ENCODE measurements at regions not wholly inside any gene's neighbourhood (a gene's known extent, or its start where the extent isn't known, plus 50 kb on each side); places are given as distances from the start of the nearest gene placed in this dataset.

- Histone ChIP-seq H3K9me2 (replicated peaks; ENCODE audit: control insufficient read depth, low read length) (no peaks in the 10 kb centered on the region), H3F3A (ENCODE audit: control insufficient read depth, insufficient read depth) (no peaks in the 10 kb centered on the region), H4K20me1 (ENCODE audit: control insufficient read depth, insufficient read depth, low read depth, low read length) (no peaks in the 10 kb centered on the region)
These were observed 146.4 kb upstream of the NOCT start for GRCh38 chr4:138869165-138869564.

GRCh38 chr4:138868562-138868961 lies 147.0 kb upstream of the NOCT start:
- Histone ChIP-seq H3K27ac (ENCODE audit: low read depth, low read length) (no peak overlapping the region), H3K27me3 (ENCODE audit: control insufficient read depth, low read length) (no peaks in the 10 kb centered on the region), H3K4me3 (ENCODE audit: low read length) (no peak overlapping the region), H3K4me1 (ENCODE audit: control insufficient read depth, low read length) (no peaks in the 10 kb centered on the region), H4K20me1 (ENCODE audit: control insufficient read depth, insufficient read depth, low read depth, low read length) (no peaks in the 10 kb centered on the region), H3K9me2 (replicated peaks; ENCODE audit: control insufficient read depth, low read length) (no peaks in the 10 kb centered on the region), H3K4me2 (ENCODE audit: low read length) (no peak overlapping the region), H3K79me2 (ENCODE audit: control insufficient read depth, low read length) (no peaks in the 10 kb centered on the region), H3K9me3 (ENCODE audit: control insufficient read depth, insufficient read depth, low read length) (no peaks in the 10 kb centered on the region), H3K36me3 (ENCODE audit: control insufficient read depth, low read length) (no peaks in the 10 kb centered on the region), H3F3A (ENCODE audit: control insufficient read depth, insufficient read depth) (no peaks in the 10 kb centered on the region)
- no peak for TF ChIP-seq CTCF (IDR thresholded peaks at IDR 0.05; ENCODE audit: low read depth, low read length, poor library complexity, severe bottlenecking)
- TF ChIP-seq EZH2phosphoT487 (IDR thresholded peaks at IDR 0.05; ENCODE audit: borderline replicate concordance, low read length), result no peak

More at GRCh38 chr4:138869165-138869564, 146.4 kb upstream of the NOCT start:
- no peaks in the 10 kb centered on the region for H3K9me3 ChIP-seq (ENCODE audit: control insufficient read depth, insufficient read depth, low read length)
- H3K4me3 ChIP-seq (ENCODE audit: low read length), result no peak overlapping the region
- no peak overlapping the region for H3K27ac ChIP-seq (ENCODE audit: low read depth, low read length)
- H3K79me2 ChIP-seq (ENCODE audit: control insufficient read depth, low read length), result no peaks in the 10 kb centered on the region
- no peak overlapping the region for H3K4me2 ChIP-seq (ENCODE audit: low read length)
- TF ChIP-seq CTCF (IDR thresholded peaks at IDR 0.05; ENCODE audit: low read depth, low read length, poor library complexity, severe bottlenecking) (no peak), EZH2phosphoT487 (IDR thresholded peaks at IDR 0.05; ENCODE audit: borderline replicate concordance, low read length) (no peak)
- no peaks in the 10 kb centered on the region for H3K4me1 ChIP-seq (ENCODE audit: control insufficient read depth, low read length)
- no peaks in the 10 kb centered on the region for H3K27me3 ChIP-seq (ENCODE audit: control insufficient read depth, low read length)
- no peaks in the 10 kb centered on the region for H3K36me3 ChIP-seq (ENCODE audit: control insufficient read depth, low read length)

- Histone ChIP-seq H3F3A (ENCODE audit: control insufficient read depth, insufficient read depth) (no peaks in the 10 kb centered on the region), H3K27me3 (ENCODE audit: control insufficient read depth, low read length) (no peaks in the 10 kb centered on the region), H3K27ac (ENCODE audit: low read depth, low read length) (no peak overlapping the region), H3K4me3 (ENCODE audit: low read length) (no peak overlapping the region), H4K20me1 (ENCODE audit: control insufficient read depth, insufficient read depth, low read depth, low read length) (no peaks in the 10 kb centered on the region), H3K9me2 (replicated peaks; ENCODE audit: control insufficient read depth, low read length) (no peaks in the 10 kb centered on the region), H3K36me3 (ENCODE audit: control insufficient read depth, low read length) (no peaks in the 10 kb centered on the region), H3K4me2 (ENCODE audit: low read length) (no peak overlapping the region), H3K9me3 (ENCODE audit: control insufficient read depth, insufficient read depth, low read length) (no peaks in the 10 kb centered on the region), H3K4me1 (ENCODE audit: control insufficient read depth, low read length) (no peaks in the 10 kb centered on the region), H3K79me2 (ENCODE audit: control insufficient read depth, low read length) (no peaks in the 10 kb centered on the region)
- no peak for TF ChIP-seq EZH2phosphoT487 (IDR thresholded peaks at IDR 0.05; ENCODE audit: borderline replicate concordance, low read length)
- no peak for TF ChIP-seq CTCF (IDR thresholded peaks at IDR 0.05; ENCODE audit: low read depth, low read length, poor library complexity, severe bottlenecking)
These were observed 148.2 kb upstream of the NOCT start for GRCh38 chr4:138867404-138867803.

GRCh38 chr4:138866314-138866713 lies 149.3 kb upstream of the NOCT start:
- Histone ChIP-seq H3K9me2 (replicated peaks; ENCODE audit: control insufficient read depth, low read length) (no peaks in the 10 kb centered on the region), H3K4me1 (ENCODE audit: control insufficient read depth, low read length) (no peaks in the 10 kb centered on the region), H4K20me1 (ENCODE audit: control insufficient read depth, insufficient read depth, low read depth, low read length) (no peaks in the 10 kb centered on the region), H3K79me2 (ENCODE audit: control insufficient read depth, low read length) (no peaks in the 10 kb centered on the region), H3K4me2 (ENCODE audit: low read length) (no peak overlapping the region), H3K27ac (ENCODE audit: low read depth, low read length) (no peak overlapping the region), H3K9me3 (ENCODE audit: control insufficient read depth, insufficient read depth, low read length) (no peaks in the 10 kb centered on the region), H3F3A (ENCODE audit: control insufficient read depth, insufficient read depth) (no peaks in the 10 kb centered on the region), H3K27me3 (ENCODE audit: control insufficient read depth, low read length) (no peaks in the 10 kb centered on the region), H3K36me3 (ENCODE audit: control insufficient read depth, low read length) (no peaks in the 10 kb centered on the region), H3K4me3 (ENCODE audit: low read length) (no peak overlapping the region)
- TF ChIP-seq CTCF (IDR thresholded peaks at IDR 0.05; ENCODE audit: low read depth, low read length, poor library complexity, severe bottlenecking), result no peak
- TF ChIP-seq EZH2phosphoT487 (IDR thresholded peaks at IDR 0.05; ENCODE audit: borderline replicate concordance, low read length), result no peak

All from DOHH2 (cell line).